ENCODE measurements at regions not wholly inside any gene's neighbourhood (a gene's known extent, or its start where the extent isn't known, plus 50 kb on each side); places are given as distances from the start of the nearest gene placed in this dataset.
"Not testable (repeated sequence)": the region's sequence is repeated elsewhere in the genome, so short reads cannot be mapped to it uniquely, and the experiment has no call there.

DNA sequence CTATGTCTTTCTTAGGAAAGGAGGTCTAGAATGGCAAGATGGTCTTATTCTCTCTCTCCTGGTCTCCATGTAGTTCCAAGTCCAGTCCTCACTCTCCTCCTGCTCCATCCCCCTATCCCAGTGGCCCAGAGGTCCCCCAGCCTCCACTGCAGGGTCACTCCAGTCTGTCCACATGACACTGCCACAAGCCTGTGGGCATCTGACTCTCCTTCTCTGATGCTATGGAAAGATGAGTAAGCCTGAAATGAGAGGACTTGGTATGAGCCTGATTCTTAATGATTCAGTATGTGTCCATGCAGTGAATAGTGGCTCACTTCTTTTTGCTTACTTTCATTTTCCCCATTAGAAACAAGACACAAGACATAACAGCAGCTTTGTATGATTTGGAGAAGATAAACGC lies 516.8 kb upstream of the ADGRL3 start:
- H3K4me3 ChIP-seq (ENCODE audit: insufficient read depth, low read depth, low read length) = no peak overlapping the region
- H3K27me3 ChIP-seq (ENCODE audit: control insufficient read depth, insufficient read depth, low read length) = no peaks in the 10 kb centered on the region
- no peaks in the 10 kb centered on the region for H3K36me3 ChIP-seq (replicated peaks; ENCODE audit: control insufficient read depth, insufficient read depth, low read length)
- no peak for DNase-seq

DNA sequence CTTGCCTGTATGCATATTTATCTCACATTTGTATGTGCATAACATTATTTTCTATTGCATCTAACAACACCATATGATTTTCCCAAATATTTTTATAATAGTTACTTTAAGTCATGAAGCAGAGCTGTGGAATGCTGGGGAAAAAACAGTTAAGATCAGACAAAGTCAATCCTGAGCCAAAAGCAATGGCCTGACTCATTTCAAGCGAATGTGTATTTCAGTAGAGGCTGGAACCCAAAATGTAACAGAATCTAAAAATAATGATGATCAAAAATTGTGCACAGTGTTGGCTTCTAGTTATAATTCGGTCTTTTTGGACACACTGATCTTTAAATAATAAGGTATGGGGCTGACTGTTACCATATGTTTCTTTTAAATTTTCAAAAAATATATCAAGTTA lies 516.2 kb upstream of the ADGRL3 start:
- Histone ChIP-seq H3K4me3 (ENCODE audit: insufficient read depth, low read depth, low read length) (no peak overlapping the region), H3K27me3 (ENCODE audit: control insufficient read depth, insufficient read depth, low read length) (no peaks in the 10 kb centered on the region), H3K36me3 (replicated peaks; ENCODE audit: control insufficient read depth, insufficient read depth, low read length) (no peaks in the 10 kb centered on the region)
- no peak for DNase-seq

DNA sequence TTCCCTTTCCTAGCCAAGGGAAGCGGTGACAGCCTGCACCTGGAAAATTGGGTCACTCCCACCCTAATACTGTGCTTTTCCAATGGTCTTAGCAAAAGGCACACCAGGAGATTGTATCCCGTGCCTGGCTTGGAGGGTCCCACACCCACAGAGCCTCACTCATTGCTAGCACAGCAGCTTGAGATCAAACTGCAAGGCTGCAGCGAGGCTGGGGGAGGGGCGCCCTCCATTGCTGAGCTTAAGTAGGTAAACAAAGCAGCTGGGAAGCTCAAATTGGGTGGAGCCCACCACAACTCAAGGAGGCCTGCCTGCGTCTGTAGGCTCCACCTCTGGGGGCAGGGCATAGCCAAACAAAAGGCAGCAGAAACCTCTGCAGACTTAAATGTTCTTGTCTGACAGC lies 504.1 kb upstream of the ADGRL3 start:
- H3K4me3 ChIP-seq (ENCODE audit: insufficient read depth, low read depth, low read length); H3K27me3 ChIP-seq (ENCODE audit: control insufficient read depth, insufficient read depth, low read length); DNase-seq; H3K36me3 ChIP-seq (replicated peaks; ENCODE audit: control insufficient read depth, insufficient read depth, low read length): not testable (repeated sequence)

DNA sequence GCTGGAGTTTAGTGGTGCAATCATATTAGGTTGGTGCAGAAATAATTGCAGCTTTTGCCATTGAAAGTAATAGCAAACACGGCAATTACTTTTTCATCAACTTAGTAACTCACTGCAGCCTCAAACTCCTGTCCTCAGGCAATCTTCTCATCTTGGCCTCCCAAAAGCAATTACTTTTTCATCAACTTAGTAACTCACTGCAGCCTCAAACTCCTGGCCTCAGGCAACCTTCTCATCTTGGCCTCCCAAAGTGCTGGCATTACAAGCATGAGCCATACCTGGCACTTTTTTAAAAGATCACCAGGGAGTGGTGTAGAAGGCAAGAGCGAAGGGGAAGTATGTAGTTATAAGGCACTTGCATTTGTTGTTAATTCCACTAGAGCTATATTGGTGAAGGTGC lies 491.1 kb upstream of the ADGRL3 start:
- no peak overlapping the region for H3K4me3 ChIP-seq (ENCODE audit: insufficient read depth, low read depth, low read length)
- H3K27me3 ChIP-seq (ENCODE audit: control insufficient read depth, insufficient read depth, low read length) = no peaks in the 10 kb centered on the region
- H3K36me3 ChIP-seq (replicated peaks; ENCODE audit: control insufficient read depth, insufficient read depth, low read length) = no peaks in the 10 kb centered on the region
- DNase-seq = no peak

DNA sequence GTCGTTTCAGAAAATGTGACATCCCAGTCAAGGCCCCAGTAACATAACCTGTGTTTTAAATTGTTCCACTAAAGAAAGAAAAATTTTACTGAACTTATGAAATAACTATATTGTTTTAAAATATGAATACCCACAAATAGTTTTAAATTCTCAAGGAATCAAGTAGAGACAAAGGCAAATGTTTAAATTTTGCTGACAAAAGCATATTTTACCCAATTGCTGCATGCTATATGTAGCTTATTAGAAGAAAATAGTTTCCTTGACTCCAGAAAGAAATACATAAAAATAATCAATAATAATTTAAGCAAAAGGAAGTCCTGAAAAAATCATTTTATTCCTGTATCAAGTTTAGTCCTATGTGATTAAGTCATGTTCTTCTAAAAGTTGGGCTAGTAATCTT lies 481.3 kb upstream of the ADGRL3 start:
- H3K27me3 ChIP-seq (ENCODE audit: control insufficient read depth, insufficient read depth, low read length) = no peaks in the 10 kb centered on the region
- no peak for DNase-seq
- no peak overlapping the region for H3K4me3 ChIP-seq (ENCODE audit: insufficient read depth, low read depth, low read length)
- H3K36me3 ChIP-seq (replicated peaks; ENCODE audit: control insufficient read depth, insufficient read depth, low read length) = no peaks in the 10 kb centered on the region

DNA sequence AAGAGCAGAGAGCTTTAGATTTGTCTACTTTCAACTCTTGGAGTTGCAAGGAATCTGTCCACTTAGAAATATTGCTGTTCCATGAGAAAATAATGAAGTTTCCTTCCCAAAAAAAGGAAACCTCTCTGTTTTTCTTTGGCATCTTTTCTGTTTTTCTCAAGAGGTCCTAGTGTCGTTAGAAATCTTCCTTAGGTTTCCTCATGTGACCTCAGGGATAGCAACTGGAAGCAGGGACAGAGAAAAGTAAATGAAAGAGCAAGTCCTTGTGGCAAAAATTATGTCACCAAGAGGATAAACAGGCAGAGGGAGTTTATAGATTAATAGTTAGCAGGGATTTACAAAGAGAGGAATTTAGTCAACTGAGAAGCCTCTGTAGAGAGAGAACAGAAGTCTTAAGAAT lies 478.4 kb upstream of the ADGRL3 start:
- no peak overlapping the region for H3K4me3 ChIP-seq (ENCODE audit: insufficient read depth, low read depth, low read length)
- H3K36me3 ChIP-seq (replicated peaks; ENCODE audit: control insufficient read depth, insufficient read depth, low read length) = no peaks in the 10 kb centered on the region
- no peak for DNase-seq
- no peaks in the 10 kb centered on the region for H3K27me3 ChIP-seq (ENCODE audit: control insufficient read depth, insufficient read depth, low read length)

DNA sequence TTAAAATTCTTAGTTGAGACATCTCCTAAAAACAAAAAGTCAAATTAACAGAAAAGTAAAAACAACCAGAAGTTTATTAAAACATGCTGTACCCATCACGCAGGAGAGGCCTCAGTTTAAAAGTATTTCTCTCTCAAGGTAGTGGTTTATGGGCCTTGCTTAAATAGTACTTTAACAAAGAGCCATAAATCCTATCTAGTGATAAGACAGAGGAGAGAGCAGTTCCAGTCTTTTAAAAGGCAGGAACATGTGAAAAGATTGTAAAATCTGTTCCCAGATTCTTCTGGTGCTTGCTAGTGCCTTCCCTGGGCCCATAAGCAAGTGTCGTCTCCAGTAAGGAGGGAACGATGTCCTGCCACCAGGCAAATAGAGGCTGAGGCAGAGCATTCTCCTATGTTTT lies 476.3 kb upstream of the ADGRL3 start:
- no peaks in the 10 kb centered on the region for H3K27me3 ChIP-seq (ENCODE audit: control insufficient read depth, insufficient read depth, low read length)
- no peaks in the 10 kb centered on the region for H3K36me3 ChIP-seq (replicated peaks; ENCODE audit: control insufficient read depth, insufficient read depth, low read length)
- H3K4me3 ChIP-seq (ENCODE audit: insufficient read depth, low read depth, low read length) = no peak overlapping the region
- DNase-seq = no peak

DNA sequence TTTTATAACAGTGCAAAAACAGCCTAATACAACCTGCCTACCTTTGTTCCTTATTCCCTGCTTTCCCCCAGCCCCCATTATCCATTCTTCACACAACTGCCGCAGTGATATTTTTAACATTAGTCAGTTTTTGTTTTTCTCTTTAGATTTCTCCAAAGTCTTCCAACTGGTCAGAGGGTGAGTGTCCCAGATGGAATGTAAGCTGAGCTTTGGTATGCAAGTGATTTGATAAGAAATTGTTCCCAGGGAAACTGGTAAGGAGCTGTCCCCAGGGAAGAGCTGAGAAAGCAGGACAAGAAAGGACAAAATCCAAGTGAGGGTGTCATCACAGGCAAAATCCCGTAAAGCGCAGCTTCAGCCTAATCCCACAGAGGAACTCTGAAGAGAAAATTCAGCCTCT lies 475.5 kb upstream of the ADGRL3 start:
- Histone ChIP-seq H3K27me3 (ENCODE audit: control insufficient read depth, insufficient read depth, low read length) (no peaks in the 10 kb centered on the region), H3K4me3 (ENCODE audit: insufficient read depth, low read depth, low read length) (no peak overlapping the region), H3K36me3 (replicated peaks; ENCODE audit: control insufficient read depth, insufficient read depth, low read length) (no peaks in the 10 kb centered on the region)
- no peak for DNase-seq

DNA sequence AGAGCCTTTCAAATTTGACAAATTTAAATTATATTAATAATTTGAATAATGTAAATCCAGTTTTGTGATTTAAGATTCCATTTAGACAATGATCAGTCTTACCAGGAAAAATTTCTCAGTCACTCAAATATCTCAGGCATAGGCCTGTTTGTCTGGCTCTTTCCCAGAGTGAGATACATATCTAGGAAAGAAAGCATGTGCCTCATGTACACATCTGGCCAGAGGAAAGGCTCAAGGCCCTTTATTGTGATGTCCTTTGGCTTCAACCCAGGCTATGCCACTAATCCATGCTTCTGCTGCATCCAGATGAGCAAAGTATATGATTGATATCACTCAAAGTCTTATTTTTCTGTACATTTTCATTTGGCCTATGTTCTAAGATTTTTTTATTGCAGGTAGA lies 473.3 kb upstream of the ADGRL3 start:
- Histone ChIP-seq H3K4me3 (ENCODE audit: insufficient read depth, low read depth, low read length) (no peak overlapping the region), H3K36me3 (replicated peaks; ENCODE audit: control insufficient read depth, insufficient read depth, low read length) (no peaks in the 10 kb centered on the region), H3K27me3 (ENCODE audit: control insufficient read depth, insufficient read depth, low read length) (no peaks in the 10 kb centered on the region)
- no peak for DNase-seq

DNA sequence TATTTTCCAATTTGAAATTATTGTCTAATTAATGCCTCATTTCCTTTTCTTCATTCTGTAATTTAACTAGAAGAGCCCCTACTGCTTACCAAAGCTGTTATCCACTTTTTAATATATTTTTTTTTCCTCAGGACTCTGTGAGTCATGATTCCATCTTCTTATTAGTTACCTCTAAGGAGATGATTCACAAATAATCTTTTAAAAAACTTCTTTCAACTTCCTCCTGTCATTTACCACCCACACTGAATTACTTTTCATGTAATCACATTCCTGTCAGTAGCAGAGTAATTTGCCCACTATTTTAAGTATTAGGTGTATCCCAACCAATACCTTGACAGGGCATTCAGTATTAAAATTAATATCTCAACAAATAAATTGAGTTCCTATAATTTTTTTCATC lies 470.9 kb upstream of the ADGRL3 start:
- DNase-seq = no peak
- Histone ChIP-seq H3K27me3 (ENCODE audit: control insufficient read depth, insufficient read depth, low read length) (no peaks in the 10 kb centered on the region), H3K36me3 (replicated peaks; ENCODE audit: control insufficient read depth, insufficient read depth, low read length) (no peaks in the 10 kb centered on the region), H3K4me3 (ENCODE audit: insufficient read depth, low read depth, low read length) (no peak overlapping the region)

DNA sequence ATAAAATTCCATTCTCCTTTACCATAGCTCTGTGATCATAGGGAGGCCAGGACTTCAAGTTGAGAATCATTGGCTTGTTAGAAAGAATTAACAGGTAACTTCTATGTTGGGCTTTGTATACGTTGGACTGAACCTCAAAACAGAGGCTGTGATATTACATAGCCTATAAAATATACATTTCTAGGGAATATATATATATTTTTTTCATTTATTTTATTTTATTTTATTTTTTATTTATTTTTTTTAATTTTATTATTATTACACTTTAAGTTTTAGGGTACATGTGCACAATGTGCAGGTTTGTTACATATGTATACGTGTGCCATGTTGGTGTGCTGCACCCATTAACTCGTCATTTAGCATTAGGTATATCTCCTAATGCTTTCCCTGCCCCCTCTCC lies 470.4 kb upstream of the ADGRL3 start:
- H3K27me3 ChIP-seq (ENCODE audit: control insufficient read depth, insufficient read depth, low read length); H3K36me3 ChIP-seq (replicated peaks; ENCODE audit: control insufficient read depth, insufficient read depth, low read length); DNase-seq; H3K4me3 ChIP-seq (ENCODE audit: insufficient read depth, low read depth, low read length): not testable (repeated sequence)

DNA sequence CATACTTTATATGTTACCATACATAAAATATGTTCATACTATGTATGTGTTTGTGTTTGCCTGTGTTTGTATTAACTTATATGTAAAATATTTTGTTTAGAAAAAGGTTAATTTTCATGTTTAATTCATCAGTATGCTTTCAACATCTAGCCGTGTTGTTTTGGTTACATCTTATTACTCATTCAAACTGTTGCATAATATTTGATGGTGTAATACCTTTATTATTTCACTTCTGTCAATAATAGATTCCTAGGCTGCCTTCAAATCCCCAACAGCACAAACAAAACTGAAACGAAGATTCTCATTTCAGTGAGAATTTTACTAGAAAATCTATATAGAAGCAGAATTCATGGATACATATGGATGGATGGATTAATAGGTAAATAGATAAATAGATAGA lies 462.3 kb upstream of the ADGRL3 start:
- no peaks in the 10 kb centered on the region for H3K27me3 ChIP-seq (ENCODE audit: control insufficient read depth, insufficient read depth, low read length)
- no peak overlapping the region for H3K4me3 ChIP-seq (ENCODE audit: insufficient read depth, low read depth, low read length)
- no peaks in the 10 kb centered on the region for H3K36me3 ChIP-seq (replicated peaks; ENCODE audit: control insufficient read depth, insufficient read depth, low read length)
- no peak for DNase-seq

DNA sequence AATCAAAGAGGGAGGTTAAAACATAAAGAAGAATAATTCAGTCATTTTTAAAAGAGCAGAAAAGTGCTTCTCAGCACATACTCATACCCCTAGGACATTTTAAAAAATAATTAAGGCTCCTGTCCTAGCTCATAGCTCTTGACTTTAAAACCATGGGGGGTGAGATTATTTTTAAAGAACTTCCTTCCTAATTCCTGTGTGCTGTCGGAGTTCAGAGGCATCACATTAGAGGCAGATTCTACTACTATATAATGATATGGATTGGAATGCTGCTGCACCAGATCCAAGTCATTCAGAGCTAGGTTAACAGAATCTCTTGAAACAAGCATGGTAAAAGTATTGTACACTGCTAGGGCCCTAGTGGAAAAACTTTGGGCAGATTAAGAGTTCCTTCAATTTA lies 456.5 kb upstream of the ADGRL3 start:
- no peak overlapping the region for H3K4me3 ChIP-seq (ENCODE audit: insufficient read depth, low read depth, low read length)
- H3K27me3 ChIP-seq (ENCODE audit: control insufficient read depth, insufficient read depth, low read length) = no peaks in the 10 kb centered on the region
- no peaks in the 10 kb centered on the region for H3K36me3 ChIP-seq (replicated peaks; ENCODE audit: control insufficient read depth, insufficient read depth, low read length)
- DNase-seq = no peak

DNA sequence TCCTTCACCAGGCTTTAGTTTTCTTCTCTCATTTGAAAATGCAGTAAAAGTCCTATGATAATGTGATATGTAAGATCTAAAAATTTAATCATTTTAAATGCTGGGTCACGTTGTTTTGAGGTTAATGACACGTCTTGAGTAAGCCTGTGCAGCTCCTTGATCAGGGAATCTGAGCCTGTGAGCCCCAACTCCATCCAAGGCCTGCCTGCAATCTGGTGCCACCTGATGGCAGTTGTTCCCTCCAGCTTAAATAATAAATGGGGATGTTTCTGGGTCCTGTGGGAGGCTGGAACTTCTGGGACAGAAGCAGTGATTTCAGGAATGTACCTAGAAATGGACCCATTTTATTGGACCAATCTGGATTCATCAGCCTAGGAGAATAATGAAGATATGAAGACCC lies 455.4 kb upstream of the ADGRL3 start:
- Histone ChIP-seq H3K4me3 (ENCODE audit: insufficient read depth, low read depth, low read length) (no peak overlapping the region), H3K36me3 (replicated peaks; ENCODE audit: control insufficient read depth, insufficient read depth, low read length) (no peaks in the 10 kb centered on the region), H3K27me3 (ENCODE audit: control insufficient read depth, insufficient read depth, low read length) (no peaks in the 10 kb centered on the region)
- DNase-seq = peak; percentile 5

DNA sequence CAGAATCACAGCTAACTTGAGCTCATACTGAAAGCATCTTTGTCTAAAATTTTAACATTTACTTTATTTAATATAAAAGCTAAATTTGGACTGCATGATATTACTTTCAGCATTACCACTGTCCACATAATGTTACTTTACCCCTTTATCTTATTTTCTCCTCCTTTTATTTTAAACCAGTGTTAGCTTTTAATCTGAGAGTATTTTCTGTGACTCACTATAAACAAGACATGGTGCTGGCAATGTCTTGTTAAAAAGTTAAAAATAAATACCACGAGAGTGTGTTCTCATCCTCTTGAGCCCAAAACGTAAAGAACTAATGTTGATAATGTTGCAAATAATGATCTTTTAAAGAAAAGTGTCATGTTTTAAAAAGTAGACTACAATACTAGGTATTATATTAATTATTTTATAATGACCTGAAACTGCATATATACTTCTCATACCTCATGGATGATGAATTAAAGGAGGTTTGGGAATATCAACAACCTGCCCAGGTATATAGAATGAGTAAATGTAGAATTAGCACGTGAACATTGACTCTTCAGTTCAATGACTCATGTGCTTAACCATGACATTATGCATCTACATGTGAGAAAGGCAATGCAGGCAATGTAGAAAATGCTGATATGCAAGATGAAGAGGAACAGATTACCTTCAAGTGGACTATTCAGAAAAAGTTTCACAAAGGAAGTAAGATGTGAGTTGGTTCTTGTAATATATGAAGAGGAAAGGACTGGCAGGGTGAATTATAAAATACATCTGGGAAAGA lies 454.1 kb upstream of the ADGRL3 start:
- Histone ChIP-seq H3K4me3 (ENCODE audit: insufficient read depth, low read depth, low read length) (no peak overlapping the region), H3K27me3 (ENCODE audit: control insufficient read depth, insufficient read depth, low read length) (no peaks in the 10 kb centered on the region), H3K36me3 (replicated peaks; ENCODE audit: control insufficient read depth, insufficient read depth, low read length) (no peaks in the 10 kb centered on the region)
- no peak for DNase-seq

DNA sequence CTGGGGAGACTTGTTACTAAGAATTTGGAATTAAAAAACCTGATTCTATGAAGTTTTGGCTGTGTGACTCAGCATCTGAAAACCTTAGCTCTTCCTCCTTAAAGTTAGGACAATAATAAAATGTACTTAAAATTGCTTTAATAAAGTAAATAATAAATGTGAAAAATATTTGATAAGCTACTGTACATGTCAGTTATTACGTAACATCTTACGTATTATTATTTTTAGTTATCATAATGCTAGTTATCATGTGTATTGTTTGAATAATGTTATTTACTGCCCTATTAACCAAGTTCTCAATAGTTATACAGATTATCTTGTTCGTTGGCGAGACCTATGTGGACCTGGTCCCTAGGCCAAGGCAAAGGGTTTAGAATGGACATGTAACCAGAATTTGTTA lies 449.2 kb upstream of the ADGRL3 start:
- Histone ChIP-seq H3K4me3 (ENCODE audit: insufficient read depth, low read depth, low read length) (no peak overlapping the region), H3K27me3 (ENCODE audit: control insufficient read depth, insufficient read depth, low read length) (no peaks in the 10 kb centered on the region), H3K36me3 (replicated peaks; ENCODE audit: control insufficient read depth, insufficient read depth, low read length) (no peaks in the 10 kb centered on the region)
- DNase-seq = no peak

Measured in H7 (cell line).